SHP77 treated with DMSO at 0.1 percent for 48 hours (cell line): ENCODE measurements at regions not wholly inside any gene's neighbourhood (a gene's known extent, or its start where the extent isn't known, plus 50 kb on each side); places are given as distances from the start of the nearest gene placed in this dataset.

Experiments
- DNase-seq: peaks from one replicate; lab custom pipeline; 2025; lab: John Stamatoyannopoulos, UW

GRCh38 chr6:91453224-91453878 lies 866.5 kb upstream of the MAP3K7 start:
- no peak for DNase-seq

DNA sequence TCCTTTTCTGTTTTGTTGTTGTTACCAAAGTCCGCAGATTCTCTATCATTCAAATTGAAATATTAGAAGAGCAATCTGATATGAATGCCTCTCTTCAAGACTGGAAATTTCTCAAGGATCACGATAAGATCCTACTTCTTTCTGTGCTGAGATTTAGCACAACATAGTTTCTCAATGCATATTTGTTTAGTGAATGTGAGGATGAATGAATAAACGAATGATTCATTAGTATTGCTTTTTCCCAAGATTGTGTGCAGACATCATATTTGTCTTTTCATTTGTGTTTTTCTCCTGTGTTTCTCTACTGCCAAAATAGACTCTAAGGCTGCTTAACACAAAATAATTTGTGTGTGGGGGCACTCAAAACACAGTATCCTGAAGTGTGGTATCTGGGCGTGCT lies 862.7 kb upstream of the MAP3K7 start:
- no peak for DNase-seq

GRCh38 chr6:91447530-91448254 lies 860.8 kb upstream of the MAP3K7 start:
- DNase-seq = no peak

- no peak for DNase-seq
Observed at GRCh38 chr6:91447081-91447480, 860.2 kb upstream of the MAP3K7 start.

- no peak for DNase-seq
Observed at GRCh38 chr6:91443405-91443804, 856.5 kb upstream of the MAP3K7 start.

DNA sequence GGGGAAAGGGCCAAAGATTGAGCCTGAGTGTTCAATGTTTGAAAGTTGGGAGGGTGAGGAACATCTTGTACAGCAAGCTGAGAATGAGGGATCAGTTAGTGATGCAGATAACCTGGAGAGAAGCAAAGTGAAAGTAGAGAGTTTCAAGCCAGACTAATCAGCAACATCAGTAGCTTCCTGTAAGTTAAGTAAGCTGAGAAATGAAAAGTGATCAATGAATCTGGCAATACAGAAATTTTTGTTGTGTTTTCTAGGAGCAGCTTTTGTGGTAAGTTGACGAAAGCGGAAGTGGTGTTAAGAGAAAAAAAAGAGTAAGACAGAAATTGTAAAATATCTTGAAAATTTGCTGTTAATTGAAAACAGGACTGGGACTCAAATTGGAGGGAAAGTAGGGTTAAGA lies 855.5 kb upstream of the MAP3K7 start:
- DNase-seq = no peak

GRCh38 chr6:91438570-91438969 lies 851.7 kb upstream of the MAP3K7 start:
- DNase-seq = no peak

DNA sequence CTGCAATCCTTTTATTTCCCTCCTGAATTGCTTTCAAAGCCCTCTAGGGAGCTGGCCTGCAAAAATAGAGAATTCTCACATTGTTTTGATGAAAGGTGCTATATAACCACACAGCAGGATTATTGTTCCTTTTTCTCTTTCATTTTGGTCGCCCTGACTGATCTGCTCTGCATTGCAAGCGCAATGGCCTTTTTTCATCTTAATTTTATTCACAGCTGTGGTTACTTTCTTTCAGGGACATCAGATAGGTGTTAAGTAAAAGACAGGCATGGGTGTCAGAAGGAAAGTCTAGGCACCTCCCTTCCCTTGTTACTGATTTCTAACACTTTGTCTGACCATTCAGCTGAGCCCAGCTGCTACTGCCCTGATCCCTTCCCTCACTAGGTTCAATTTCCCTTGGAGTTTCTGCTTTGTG lies 850.5 kb upstream of the MAP3K7 start:
- no peak for DNase-seq

DNA sequence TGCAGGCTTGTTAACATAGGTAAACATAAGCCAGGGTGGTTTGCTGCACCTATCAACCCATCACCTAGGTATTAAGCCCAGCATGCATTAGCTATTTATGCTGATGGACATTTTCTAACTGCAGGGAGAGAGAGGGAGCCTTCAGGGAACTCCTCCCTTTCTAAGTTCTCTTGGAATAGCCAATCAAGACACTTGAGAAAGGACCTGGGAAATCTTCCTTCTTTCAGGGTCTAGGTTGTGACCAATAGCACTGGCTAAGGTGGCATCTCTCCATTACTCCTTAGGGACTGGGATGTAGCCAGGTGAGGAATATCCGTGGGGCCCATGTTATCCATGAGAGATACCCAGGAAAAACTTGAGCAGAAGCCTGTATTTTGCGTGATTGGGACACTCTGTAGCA lies 849.6 kb upstream of the MAP3K7 start:
- DNase-seq = no peak

DNA sequence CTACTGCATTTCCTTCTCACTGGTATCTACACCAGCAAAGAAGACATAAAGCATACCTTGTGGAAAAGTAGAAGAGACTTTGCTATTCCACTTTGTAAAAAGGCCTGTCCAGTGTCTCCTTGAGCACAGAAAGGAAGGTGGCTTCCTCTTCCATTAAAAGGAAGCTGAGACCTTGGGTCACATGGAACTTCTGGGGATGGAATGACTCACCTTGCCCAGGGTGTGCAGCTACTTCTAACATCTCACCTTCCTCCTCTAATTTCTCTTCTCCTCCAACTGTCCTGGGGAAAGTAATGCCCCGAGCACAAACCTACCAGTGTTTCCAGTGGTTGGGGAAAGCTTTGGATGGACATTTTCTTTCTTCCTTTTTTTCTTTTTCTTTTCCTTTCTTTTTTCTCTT lies 848.8 kb upstream of the MAP3K7 start:
- no peak for DNase-seq

GRCh38 chr6:91434576-91434975 lies 847.7 kb upstream of the MAP3K7 start:
- DNase-seq = no peak

GRCh38 chr6:91433660-91434534 lies 847.0 kb upstream of the MAP3K7 start:
- DNase-seq = no peak

- no peak for DNase-seq
Observed at GRCh38 chr6:91428953-91429560, 842.2 kb upstream of the MAP3K7 start.

DNA sequence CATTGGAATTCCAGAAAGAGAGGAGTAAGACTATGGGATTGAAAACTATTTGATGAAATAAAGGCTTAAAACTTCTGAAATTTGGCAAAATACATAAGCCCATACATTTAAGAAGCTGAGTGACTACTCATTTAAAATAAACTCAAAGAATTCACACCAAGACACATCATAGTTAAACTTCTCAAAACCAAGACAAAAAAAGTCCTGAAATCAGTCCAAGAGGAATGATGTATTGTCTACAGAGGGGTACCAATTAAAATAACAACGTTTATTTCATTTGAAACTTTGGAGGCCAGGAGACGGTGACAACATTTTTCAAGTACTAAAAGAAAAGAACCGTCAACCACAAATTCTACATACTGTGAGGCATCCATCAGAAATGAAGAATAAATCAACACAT lies 841.4 kb upstream of the MAP3K7 start:
- no peak for DNase-seq

- DNase-seq = no peak
Observed at GRCh38 chr6:91420243-91420642, 833.4 kb upstream of the MAP3K7 start.

- DNase-seq = no peak
Observed at GRCh38 chr6:91415031-91415605, 828.2 kb upstream of the MAP3K7 start.

DNA sequence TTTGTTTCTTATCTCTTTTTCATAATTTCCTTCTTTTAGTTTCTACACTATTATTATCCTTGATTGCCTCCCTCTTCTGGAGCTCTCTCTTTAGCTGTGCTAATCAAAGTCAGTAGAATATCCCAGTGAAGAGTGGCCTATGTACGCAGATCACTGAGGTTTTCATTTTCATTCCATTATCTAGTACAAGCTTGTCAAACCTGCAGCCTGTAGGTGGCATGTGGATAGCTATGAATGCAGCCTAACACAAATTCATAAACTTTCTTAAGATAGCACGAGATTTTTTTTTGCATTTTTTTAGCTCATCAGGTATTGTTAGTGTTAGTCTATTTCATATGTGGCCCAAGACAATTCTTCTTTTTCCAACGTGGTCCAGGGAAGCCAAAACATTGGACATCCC lies 825.7 kb upstream of the MAP3K7 start:
- no peak for DNase-seq

GRCh38 chr6:91407706-91408105 lies 820.8 kb upstream of the MAP3K7 start:
- no peak for DNase-seq

GRCh38 chr6:91392951-91393350 lies 806.1 kb upstream of the MAP3K7 start:
- DNase-seq = no peak

- DNase-seq = no peak
Observed at GRCh38 chr6:91387290-91388059, 800.6 kb upstream of the MAP3K7 start.

DNA sequence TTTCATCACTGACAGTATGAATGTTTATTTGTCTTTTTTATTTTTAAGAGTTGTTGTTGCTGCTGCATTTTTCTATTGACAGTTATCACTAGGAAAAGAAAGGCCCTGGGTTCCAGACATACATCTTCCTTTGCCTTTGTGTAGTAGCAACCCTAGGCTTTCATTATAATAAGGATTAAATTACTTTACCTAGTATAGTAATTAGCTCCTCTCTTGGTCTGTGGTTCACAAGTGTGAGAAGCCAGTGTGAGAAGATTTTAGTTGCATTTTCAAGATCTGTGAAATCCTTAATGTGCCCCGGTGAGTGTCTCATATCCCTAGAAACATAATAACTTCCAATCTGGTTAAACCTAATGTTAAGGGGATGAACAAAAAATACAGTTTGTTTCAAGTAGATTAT lies 799.3 kb upstream of the MAP3K7 start:
- DNase-seq = no peak
